ENCODE measurements at regions not wholly inside any gene's neighbourhood (a gene's known extent, or its start where the extent isn't known, plus 50 kb on each side); places are given as distances from the start of the nearest gene placed in this dataset.
A peak's percentile ranks its signal among the peaks of the same experiment; 100 is the strongest.

- DNase-seq (ENCODE audit: low spot score) = no peak
Observed at GRCh38 chr6:126147291-126147815, 161.0 kb downstream of the TRMT11 start.

GRCh38 chr6:126148853-126149252 is 162.5 kb downstream of the TRMT11 start:
- no peak for DNase-seq (ENCODE audit: low spot score)

- DNase-seq (ENCODE audit: low spot score) = no peak
Observed at GRCh38 chr6:126152372-126152745, 166.0 kb downstream of the TRMT11 start.

- peak; percentile 53 for DNase-seq (ENCODE audit: low spot score)
Observed at GRCh38 chr6:126153661-126154060, 167.3 kb downstream of the TRMT11 start.

- no peak for DNase-seq (ENCODE audit: low spot score)
Observed at GRCh38 chr6:126156973-126157372, 170.6 kb downstream of the TRMT11 start.

DNA sequence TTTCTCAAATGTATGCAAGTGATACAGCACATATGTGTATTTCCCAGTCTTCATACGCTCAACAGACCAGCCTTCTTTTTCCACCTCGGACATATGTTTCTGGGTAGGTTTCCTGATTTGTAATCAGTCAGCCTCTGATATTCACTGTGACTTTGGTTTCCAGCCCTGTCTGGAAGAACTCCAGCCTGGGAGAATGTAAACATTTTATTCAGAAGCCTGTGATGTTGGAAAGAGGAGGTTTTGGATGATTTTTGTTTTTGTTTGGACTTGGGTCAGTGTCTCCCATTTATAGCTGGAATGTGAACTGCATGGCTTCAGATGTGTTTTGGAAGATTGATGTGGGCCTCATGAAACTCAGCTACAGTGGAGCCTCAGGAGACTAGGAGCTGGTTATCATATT is 172.2 kb upstream of the CENPW start:
- no peak for DNase-seq (ENCODE audit: low spot score)

DNA sequence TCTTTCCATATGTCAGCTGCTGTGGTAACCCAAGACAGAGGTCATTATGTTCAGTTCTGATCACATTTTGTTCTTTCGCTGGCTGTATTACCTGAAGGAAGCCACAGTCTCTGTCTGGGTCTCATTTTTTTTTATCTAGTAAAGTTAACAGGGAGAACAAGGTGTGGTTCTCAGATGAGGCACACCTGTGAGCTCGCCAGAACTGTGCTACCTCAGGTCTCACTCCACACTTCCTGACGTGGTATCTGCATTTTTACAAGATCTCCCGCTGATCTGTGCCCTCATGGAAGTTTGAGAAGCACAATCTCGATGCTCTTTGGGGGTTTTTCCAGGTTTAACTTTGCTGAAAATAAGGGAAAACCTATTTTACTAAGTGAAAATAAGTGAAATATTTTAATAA is 169.5 kb upstream of the CENPW start:
- no peak for DNase-seq (ENCODE audit: low spot score)

- peak; percentile 9 for DNase-seq (ENCODE audit: low spot score)
Observed at GRCh38 chr6:126170978-126171382, 168.9 kb upstream of the CENPW start.

GRCh38 chr6:126172131-126172530 is 167.8 kb upstream of the CENPW start:
- no peak for DNase-seq (ENCODE audit: low spot score)

GRCh38 chr6:126173265-126173664 is 166.7 kb upstream of the CENPW start:
- DNase-seq (ENCODE audit: low spot score) = no peak

GRCh38 chr6:126174697-126175096 is 165.2 kb upstream of the CENPW start:
- no peak for DNase-seq (ENCODE audit: low spot score)

- DNase-seq (ENCODE audit: low spot score) = no peak
Observed at GRCh38 chr6:126175251-126175650, 164.7 kb upstream of the CENPW start.

DNA sequence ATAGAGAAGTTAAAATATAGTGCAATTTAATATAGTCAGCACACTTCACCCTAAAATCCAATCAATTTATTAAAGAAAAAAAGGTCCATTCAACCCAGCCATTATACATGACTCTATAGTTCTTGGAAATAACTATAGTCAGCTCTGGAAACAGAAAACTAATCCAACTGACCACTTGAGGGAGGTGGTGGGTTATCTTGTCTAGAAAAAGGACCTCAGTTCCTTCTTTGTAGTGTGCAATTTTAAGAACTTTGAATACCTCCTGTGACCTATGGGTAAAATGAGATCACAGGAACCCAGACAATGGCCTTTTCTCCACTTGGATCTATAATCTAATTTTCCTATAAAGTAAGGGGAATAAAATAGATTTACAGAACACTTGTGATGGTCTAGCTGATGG is 163.6 kb upstream of the CENPW start:
- no peak for DNase-seq (ENCODE audit: low spot score)

- peak; percentile 76 for DNase-seq (ENCODE audit: low spot score)
Observed at GRCh38 chr6:126180585-126180984, 159.3 kb upstream of the CENPW start.

DNA sequence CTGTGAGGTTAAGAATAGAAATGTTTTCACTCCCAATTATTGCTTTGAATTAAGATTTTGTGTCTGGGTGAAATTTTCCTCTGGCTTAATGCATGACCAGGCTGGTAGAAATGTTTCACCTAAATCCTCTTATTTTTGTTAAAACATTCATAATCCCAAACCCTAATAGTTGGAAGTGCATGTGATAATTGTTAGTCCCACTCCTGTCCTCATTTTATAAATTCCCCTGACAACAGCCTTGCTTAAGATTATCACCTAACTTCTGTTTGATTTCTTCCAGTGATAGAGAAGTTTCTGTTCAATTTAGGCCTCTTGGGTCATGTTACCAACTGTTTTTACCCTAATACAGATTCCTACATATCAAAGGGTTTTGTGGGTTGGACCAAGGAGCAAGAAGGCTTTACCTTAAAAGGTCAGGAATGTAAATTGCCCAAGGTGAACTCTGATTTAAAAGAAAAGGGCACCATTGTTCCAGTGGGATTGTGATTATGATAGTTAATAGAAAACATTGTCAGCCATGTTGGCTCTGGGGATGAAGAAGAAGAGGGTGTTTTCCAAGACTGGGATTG is 158.7 kb upstream of the CENPW start:
- DNase-seq (ENCODE audit: low spot score) = no peak

DNA sequence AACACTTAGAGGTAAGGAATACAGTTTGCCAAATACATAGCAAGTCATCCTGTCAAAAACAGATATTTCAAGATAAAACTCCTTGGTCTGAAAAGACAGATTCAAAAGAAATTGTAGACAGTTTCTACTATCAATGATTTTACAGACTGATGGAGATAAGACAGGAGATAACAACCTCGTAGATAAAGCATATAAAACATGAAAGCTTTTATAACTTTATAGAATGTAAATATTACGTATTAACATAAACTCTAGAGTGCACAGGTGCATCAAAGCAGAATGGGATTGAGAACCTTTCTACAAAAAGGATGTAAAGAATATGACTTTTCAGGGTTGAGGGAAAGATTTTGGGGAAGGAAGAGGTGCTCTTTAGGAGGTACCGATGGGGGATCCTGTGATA is 158.0 kb upstream of the CENPW start:
- no peak for DNase-seq (ENCODE audit: low spot score)

- no peak for DNase-seq (ENCODE audit: low spot score)
Observed at GRCh38 chr6:126182650-126183311, 157.1 kb upstream of the CENPW start.

- no peak for DNase-seq (ENCODE audit: low spot score)
Observed at GRCh38 chr6:126185774-126186173, 154.1 kb upstream of the CENPW start.

- peak; percentile 6 for DNase-seq (ENCODE audit: low spot score)
Observed at GRCh38 chr6:126188279-126188909, 151.5 kb upstream of the CENPW start.

- DNase-seq (ENCODE audit: low spot score) = peak; percentile 9
Observed at GRCh38 chr6:126195625-126196236, 144.2 kb upstream of the CENPW start.

DNA sequence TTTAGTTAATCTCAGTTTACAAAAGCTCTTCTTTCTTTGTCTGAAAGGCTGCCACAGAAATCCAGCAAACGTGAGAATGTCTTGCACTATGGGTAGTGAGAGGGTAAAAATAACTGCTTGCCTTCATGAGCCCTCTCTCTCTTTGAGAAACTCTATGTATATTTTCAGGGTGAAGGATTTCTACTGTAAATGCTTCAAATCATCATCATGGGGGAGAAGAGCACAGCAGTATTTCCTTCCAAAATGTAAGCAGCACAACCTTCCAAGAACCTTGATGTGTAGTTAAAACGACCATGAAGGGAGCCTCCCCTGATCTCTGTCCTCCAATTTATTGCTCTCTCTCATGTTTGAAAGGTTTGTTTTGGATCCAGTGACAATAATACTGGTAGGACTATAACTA is 141.3 kb upstream of the CENPW start:
- no peak for DNase-seq (ENCODE audit: low spot score)

DNA sequence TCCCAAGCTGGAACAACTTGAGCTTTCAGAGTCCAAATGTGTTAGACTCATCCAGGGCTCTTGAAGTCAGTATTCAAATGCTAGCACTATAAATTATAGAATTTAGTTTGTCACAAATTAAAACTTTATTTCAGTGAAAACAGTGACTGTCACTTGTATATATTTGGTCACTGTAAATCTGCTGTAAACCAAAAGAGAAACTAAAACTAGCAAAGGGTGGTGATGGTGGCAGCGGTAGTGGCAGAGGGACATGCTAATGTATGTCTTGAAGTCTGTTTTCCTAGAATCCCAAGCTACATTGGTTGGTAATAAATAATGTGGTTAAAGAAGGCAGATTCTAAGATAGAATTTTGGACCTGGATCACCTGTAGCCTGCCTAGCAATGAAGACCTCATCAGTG is 140.4 kb upstream of the CENPW start:
- DNase-seq (ENCODE audit: low spot score) = no peak

DNA sequence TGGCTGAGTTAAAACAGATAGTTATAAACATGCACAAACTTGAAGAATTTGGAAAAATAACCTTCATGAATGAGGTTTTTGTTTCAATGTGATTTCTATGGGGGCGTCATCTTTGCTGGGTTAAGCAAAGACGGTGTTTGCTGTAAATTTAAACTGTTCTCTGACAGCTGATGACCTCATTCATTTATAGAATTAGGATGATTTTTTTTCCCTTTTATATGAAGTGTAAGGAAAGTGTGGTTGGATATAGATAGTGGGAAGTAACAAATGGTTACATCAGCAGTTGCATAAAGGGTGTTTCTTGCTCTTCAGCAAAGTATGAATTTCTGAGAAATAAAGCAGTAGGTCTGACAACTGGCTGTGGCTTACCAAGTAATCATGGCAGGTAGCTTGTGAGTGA is 137.2 kb upstream of the CENPW start:
- no peak for DNase-seq (ENCODE audit: low spot score)

Data from H4 (cell line).